ENCODE measurements at regions not wholly inside any gene's neighbourhood (a gene's known extent, or its start where the extent isn't known, plus 50 kb on each side); places are given as distances from the start of the nearest gene placed in this dataset.
"Not testable (repeated sequence)": the region's sequence is repeated elsewhere in the genome, so short reads cannot be mapped to it uniquely, and the experiment has no call there.

DNA sequence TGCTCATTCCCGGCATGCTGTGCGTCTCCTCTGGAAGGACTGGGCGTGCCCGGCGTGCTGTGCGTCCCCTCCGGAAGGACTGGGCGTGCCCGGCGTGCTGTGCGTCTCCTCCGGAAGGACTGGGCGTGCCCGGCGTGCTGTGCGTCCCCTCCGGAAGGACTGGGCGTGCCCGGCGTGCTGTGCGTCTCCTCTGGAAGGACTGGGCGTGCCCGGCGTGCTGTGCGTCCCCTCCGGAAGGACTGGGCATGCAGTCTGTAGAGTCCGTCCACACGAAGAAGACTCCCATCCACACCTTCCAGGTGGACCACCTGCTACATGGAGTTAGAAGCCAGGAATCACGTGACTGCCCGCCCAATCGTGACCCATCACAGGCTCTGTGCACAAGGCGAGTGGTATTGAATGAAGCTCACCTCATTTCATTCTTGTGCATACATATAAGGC, 577.7 kb upstream of the ADARB2 start:
- DNase-seq; intact Hi-C loops (cut with DNase I): not testable (repeated sequence)

DNA sequence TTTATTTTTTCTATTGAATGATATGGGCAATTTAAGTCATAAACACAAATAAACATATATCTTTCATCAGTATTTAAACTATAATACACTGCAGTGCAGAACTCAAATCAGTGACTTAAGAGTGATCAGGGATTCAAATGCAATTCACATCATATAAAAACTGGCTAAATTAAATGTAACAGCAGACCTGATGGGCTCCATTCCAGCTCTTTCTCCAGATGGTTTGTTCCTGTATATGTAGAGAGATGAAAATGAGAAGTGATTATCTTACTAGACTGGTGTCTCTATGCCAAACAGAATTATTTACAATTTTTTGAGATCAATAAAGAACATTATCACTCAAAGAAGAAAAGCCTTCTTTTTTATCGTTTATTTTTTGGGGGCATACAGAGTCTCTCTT, 568.8 kb upstream of the ADARB2 start:
- DNase-seq: no peak
- intact Hi-C loops (cut with DNase I): no loop called here

DNA sequence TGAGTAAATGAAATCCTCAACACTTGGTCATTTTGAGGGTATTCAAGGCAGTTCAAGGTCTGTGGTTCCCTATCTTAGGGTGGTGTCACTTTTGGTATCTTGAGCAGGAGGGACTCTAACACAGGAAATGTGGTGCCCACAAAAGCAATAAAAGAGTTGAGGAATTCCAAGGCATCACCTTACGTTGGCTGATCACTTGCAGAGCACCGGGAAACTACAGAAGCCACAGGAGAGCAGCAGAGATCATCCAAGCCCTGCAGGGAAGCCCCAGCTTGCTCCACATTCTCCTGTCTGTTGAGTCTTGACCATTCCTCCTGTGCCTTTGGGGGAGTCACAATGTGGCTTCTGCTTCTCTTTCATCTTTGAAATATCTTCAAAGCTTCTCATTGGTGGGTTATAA, 565.8 kb upstream of the ADARB2 start:
- no peak for DNase-seq

DNA sequence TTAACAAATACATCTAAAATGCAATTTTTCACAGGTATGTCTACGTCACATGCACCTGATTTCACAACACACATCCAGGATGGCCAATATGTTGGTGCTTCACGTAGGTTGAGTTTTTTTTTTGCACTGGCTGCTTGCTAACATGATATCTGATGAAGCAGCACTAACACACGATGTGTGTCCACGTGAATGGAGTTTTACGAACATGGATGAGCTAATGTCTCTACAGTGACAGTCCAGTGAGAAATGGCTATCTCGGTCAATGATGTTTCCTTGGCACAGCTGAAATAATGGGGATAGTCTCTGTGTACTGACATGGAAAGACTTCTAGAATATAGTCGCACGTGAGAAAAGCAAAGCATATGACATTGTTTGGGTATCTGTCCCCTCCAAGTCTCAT, 563.9 kb upstream of the ADARB2 start:
- intact Hi-C loops (cut with DNase I): no loop called here
- no peak for DNase-seq

More for the DNA sequence above, 565.8 kb upstream of the ADARB2 start:
- intact Hi-C loops (cut with DNase I): no loop called here

DNA sequence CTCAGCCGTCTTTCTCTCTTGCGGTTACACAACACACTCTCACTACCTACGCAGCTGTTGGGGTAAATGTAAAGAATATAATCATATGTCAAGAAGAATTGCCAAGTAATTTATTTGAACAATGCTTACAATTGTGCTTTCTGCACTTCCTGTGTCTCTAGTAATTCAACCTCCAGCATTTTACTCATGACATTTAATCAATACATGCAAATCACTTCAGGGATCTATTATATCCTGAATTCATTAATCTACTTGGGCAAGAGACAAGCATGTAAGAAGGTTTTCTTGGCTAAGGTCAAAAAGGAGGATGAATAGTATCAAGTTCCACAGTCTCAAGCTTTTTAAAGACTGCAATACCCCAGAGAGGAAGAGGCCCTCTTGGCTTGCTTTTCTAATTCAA, 562.9 kb upstream of the ADARB2 start:
- no peak for DNase-seq
- intact Hi-C loops (cut with DNase I): no loop called here

DNA sequence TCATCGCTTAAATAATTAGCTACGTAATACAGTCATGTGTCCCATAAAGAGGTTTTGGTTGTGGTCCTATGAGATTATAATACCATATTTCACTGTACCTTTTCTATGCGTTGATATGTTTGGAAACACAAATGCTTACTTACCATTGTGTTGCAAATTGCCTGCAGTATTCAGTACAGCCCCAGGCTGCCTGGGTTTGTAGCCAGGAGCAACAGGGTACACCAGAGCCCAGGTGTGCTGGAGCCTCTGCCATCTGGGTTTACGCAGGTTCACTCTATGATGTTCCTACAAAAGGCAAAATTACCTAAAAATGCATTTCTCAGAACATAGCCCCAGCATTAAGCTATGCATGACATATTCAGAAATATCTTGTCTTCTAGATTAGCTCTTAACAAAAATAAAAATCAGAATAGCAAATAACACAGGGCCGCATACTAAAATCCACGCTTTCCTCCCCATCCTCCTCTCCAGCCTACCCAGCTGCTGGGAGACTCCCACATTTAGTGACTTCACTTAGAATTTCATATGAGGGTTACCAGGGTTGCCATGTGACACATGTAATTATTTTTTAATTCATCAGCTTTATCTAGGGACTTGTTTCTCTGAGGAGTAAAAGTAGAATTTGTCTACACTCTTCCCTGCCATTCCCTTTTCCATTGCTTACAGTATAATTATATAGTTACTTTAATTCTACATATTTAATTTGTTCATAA, 559.0 kb upstream of the ADARB2 start:
- intact Hi-C loops (cut with DNase I): no loop called here
- no peak for DNase-seq

DNA sequence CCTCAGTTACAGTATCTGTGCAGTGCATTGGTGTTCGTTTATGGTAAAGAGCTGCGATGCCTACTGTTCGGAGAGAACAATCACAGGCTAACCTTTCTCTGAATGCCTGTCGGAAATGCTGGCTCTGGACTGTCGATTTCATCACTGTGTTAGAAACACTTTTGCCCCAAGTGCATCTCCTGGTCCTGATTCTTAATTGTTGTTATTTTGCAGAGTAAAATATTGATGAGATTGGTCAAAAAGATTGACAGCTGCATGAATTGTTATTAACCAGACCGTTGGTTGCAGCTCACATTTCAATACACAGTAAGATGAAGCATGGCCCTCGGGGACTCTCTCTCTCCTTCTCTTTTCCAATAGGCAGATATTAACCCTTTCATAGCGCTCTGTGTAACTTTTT, 557.4 kb upstream of the ADARB2 start:
- intact Hi-C loops (cut with DNase I): no loop called here
- no peak for DNase-seq

DNA sequence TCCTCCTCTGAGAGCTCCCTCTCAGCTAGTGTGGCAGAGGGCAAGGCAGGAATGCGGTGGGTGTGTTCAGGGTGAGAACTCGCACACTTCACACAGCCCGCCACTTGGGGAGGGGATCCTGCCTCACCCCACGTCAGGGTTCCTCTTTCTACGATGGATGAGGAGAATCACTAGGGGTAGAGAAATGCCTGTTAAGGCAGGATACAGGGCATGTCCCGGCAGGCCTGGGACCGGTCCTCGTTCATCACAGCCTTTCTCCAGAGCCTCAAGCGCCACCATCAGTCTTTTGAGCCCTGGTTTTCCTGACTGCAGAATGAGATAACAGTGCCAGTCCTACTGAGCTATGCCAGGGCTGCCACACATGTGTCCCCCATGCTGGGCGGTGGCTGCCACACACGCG, 546.7 kb upstream of the ADARB2 start:
- intact Hi-C loops (cut with DNase I): no loop called here
- no peak for DNase-seq

DNA sequence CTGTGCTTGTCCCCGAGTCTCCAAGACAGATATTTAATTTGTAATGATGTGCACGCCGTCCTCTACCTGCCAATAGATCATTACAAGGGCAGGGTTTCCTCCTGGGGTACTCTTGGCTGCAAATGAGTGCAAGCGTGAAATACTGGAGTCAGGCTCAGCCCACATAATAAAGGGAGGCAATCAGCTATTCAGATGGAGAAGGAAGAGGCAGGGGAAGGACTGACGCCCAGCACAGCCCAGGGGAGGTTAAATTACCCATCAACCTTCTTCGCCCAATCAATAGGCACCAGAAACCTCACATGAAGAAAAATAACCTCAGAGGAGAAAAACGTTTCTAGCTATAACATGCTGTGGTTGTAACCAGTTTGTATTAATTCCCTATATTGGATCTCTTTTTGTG, 544.9 kb upstream of the ADARB2 start:
- no peak for DNase-seq
- intact Hi-C loops (cut with DNase I): no loop called here

DNA sequence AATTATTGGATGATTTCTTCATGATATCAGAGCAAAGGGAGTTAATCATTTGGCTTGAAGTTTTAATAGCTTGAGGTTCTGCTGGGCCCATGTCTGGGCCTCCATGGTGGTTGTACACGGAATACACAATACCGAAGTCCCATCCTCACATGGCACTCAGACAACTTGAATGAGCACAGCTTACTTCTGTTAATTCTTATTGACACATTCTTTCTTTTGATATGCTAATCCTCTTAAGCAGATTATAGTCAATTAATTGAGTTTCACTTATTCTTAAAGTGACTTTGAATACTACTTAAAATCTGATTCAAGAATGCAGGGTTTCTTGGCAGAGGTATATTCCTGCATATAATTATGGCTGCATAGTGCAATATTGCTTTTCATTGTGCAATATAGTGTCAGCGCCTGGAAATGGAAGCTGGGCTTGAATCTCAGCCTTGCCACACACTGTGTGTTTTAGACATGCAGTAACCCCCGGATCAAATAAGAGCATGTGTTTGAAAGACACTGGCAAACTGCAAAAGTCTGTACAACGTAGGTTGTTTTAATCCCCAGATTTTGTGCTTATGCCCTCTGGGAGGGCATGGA, 543.5 kb upstream of the ADARB2 start:
- no peak for DNase-seq
- intact Hi-C loops (cut with DNase I): no loop called here

DNA sequence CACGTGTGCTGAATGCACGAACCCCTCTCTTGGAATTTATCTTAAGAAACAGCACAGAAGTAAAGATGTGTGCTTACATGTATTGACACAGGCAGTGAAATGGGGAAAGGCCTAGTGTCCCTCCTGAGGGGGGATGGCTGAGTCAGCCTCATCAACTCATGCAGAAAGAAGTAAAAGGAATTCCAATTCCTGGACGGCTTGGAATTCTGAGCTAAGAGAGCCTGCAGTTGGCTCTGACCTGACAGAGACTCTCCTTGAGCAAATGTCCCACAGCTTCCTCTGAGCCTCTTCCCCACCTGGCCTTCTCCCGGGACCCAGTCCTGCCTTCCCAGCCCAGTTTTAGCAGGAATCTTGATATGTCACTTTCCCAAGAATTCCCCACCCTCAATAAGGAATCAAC, 542.4 kb upstream of the ADARB2 start:
- DNase-seq: no peak
- intact Hi-C loops (cut with DNase I): no loop called here

DNA sequence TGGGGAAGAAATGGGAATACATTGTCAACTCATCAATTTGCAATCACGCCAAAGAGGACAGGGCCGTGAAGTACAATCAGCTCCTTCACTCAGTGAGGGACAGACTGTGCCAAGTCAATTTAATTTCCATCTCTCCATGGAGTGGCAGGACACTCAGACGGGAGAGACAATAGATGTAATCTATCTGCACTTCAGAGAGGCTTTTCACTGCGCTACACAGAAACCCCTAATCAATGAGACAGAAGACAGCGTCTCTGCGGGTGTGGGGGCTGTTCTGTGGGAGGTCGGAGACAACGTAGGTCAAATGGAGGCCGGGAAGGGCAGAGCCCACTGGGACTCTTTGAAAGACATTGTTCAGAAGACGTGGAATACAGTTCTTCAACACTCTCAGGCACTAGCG, 541.0 kb upstream of the ADARB2 start:
- no peak for DNase-seq
- intact Hi-C loops (cut with DNase I): no loop called here

DNA sequence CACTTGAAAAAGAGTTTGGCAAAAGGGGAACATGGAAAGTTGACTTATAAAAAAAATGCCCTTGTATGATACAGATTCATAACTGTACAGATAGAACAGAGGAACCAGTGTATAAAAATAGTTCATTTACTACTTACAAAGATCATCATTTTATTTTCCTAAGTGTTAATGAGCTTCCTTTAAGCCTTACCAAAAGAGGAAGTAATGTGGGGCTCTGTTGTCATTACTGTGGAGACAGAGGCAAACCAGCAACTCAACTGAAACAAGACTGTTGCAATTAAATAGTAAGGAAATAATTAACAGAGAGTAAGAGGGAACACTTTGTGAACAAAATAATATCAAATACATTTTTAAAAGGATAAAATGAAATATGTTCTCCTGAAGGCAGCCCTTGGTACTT, 526.2 kb upstream of the ADARB2 start:
- intact Hi-C loops (cut with DNase I): no loop called here
- DNase-seq: no peak

DNA sequence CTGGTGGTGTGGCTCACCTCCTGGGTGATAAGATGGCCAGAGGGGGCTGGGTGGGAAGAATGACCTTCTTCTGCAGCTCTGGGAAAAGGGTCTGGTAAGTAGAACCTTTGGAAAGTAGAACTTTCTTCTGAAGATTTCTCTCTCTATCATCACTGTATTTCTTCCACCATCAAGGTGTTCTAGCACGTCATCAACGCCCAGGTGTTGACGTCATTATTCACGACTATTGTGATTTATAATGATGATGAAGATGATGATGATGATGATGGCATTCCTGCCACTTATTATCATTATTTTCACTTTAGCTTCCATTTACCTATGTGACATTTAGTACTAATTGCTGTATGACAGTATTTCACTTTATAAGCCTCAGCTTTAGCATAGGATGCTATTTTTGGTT, 525.6 kb upstream of the ADARB2 start:
- intact Hi-C loops (cut with DNase I): no loop called here

DNA sequence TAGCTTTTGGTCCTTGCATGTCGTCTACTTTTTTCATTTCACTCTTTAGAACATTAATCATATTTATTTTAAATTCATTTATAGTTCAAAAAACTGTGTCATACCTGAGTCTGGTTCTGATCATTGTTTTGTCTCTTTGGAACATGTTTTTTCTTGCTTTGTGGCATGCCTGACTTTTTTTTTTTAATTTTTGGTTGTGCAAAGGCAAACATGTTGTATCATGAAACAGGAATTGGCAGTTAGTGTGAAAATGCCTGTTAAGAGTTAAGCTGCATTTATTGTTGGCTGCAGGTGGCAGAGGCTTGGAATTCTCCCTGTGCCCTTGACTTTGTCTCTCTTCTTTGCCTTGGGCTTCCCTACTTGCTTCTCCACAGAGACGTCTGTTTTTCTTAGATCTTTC, 525.0 kb upstream of the ADARB2 start:
- DNase-seq: no peak
- intact Hi-C loops (cut with DNase I): no loop called here

More for the DNA sequence above, 525.6 kb upstream of the ADARB2 start:
- no peak for DNase-seq

DNA sequence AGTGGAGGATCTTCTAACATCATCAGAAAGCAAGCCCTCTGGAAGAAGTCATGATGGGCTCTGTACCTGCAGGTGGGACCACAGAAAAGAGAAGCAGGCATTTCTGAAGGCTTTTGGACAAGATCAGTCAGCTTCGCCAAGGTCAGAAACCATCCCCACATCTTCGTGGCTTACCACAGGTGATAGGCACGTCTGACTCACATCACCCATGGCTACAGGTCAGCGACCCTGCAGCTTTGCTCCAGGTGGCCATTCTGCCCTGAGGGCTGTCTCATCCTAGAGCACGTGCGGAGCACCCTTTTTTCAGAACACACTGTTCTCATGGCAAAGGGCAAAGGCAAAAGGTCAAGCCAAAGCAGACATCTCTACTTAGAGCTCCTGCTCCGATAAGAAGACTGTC, 518.9 kb upstream of the ADARB2 start:
- DNase-seq: peak in 1 of 10 donors; percentile 42
- intact Hi-C loops (cut with DNase I): no loop called here

DNA sequence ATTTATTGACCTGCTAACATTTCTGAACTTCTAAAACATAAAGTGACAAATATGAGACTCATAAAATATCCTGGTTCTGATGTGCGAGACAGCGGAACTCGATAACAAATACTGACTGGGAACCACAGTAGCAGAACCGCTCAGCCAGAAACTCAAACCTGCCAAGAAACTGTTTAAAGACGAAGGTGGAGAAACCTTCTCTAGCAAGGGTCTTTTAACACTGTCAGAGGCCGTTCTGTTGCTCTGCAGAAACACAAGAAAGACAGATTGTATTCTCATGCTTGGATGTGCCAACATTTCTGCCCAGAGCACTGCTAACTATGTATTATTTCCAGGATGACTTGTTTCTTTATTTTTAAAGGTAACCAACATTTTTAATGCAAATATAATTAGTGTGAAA, 514.8 kb upstream of the ADARB2 start:
- no peak for DNase-seq
- intact Hi-C loops (cut with DNase I): no loop called here

DNA sequence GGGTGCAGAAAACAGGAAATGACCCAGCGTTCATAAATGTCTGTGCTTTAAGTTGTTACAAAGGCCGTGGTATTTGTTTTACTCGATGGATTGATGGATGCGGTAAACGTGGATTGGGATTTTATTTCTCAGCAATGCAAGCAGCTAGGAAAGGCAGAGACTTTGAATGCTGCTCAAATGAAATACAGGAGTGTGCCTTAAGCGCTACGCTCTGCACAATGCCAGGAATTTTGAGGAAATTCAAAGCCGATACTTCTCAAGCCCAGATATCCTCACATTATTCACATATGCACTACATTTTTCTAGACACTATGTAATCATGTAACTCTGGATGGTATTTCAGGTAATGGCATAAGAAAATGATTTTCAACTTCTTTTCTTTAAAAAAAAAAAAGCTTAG, 514.3 kb upstream of the ADARB2 start:
- DNase-seq: no peak
- intact Hi-C loops (cut with DNase I): no loop called here

DNA sequence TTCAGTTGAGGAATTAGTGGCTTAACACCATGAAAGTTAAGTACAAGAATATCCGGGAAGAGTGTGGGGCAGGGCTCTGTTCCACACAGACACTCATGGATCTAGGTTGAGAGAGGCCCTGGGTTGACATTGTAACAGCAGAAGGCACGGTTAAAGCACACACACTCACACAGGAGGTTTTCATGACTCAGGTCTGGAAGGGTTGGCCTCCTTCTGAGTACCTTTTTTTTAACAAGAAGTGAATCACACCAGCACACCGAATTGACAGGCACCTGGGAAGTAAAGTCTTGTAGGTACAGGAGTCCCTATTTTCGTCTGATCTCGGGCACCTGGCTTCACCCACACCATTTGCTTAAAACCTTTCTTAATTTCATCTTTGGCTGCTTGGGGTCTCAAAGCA, 509.4 kb upstream of the ADARB2 start:
- DNase-seq: no peak
- intact Hi-C loops (cut with DNase I): no loop called here

DNA sequence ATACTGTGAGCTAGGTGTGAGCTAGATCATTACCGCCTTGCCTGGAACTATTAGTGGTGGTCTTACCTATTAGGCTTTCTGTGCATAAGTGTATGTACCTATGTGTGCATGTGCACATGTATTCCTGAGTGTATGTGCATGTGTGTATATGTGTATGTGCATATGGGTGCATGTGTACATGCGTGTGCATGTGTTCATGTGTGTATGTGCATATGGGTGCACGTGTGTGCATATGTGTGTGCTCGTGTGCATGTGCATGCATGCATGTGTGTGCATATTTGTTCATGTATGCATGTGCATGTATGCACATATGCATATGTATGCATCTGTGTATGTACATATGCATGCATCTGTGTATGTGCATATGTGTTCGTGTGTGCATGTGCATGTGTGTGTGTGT, 508.3 kb upstream of the ADARB2 start:
- no peak for DNase-seq
- intact Hi-C loops (cut with DNase I): no loop called here

DNA sequence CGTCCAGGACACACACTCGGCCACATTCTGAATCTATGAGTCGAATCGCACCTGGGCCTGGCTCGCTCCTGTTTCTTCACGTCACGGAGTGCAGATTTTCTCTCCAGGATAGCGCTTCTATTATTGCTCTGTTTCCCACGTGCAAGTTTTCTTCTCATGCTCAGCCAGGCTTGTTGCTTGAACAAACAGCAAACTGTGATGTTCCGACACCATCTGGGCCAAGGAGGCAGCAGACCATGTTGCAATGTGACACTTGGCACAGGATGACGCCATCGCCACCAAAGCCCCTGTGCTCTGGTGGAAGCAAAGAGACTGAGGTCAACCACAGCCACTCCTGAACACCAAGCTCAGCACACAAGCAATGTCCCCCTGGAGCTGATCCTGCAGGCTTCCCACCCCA, 507.1 kb upstream of the ADARB2 start:
- intact Hi-C loops (cut with DNase I): no loop called here

DNA sequence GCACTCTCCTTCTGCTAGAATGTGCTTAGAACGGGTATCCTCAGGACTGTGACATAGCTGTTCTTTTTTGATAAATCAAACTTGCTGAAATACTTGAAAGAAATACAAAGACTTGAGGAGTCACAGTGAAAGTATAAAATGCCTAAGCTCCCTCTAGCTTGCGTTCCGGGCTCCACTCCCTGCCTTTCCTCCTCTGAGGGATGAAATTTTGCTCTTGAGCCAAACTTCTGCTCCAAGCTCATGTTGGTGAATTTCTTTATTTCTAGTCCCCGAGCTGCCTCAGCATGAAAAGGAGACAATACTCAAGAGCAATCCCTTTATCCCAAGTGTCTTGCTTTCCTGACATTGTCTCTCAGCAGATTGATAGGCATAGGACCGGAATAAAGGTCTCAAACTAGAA, 499.6 kb upstream of the ADARB2 start:
- intact Hi-C loops (cut with DNase I): no loop called here
- DNase-seq: no peak

More for the DNA sequence above, 507.1 kb upstream of the ADARB2 start:
- no peak for DNase-seq

DNA sequence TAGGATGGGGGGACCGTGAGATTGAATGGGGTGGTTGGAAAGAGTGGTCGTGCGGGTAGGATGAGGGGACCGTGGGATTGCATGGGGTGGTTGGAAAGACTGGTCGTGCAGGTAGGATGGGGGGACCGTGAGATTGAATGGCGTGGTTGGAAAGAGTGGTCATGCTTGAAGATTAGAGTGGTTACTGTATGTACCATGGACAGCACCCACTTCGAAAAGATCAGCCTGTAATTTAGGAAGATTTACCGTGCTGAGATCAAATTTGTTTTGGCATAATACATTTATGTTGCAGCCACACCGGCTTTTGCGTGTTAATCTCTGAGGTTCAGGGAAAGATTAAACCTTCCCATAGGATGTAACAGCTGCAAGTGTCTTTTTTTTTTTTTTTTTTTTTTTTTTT, 495.2 kb upstream of the ADARB2 start:
- no peak for DNase-seq
- intact Hi-C loops (cut with DNase I): no loop called here
